PC-9 (cell line): ENCODE measurements at regions not wholly inside any gene's neighbourhood (a gene's known extent, or its start where the extent isn't known, plus 50 kb on each side); places are given as distances from the start of the nearest gene placed in this dataset.

Source experiments
- CTCF ChIP-seq: fragments of 200-600 bp; sonication (generic); conservative IDR thresholded peaks from 2 replicates; pipeline ENCODE4 v1.6.1; 2017; ENCODE audit warnings: mixed run types, antibody characterized with exemption, mild to moderate bottlenecking, moderate library complexity
- EZH2 ChIP-seq: fragments of 200-600 bp; sonication (generic); IDR thresholded peaks from 2 replicates; pipeline ENCODE4 v1.8.0; 2017; ENCODE audit warnings: antibody characterized with exemption, low read depth

GRCh38 chr4:159562366-159562765 lies 459.5 kb downstream of the RAPGEF2 start:
- TF ChIP-seq CTCF (no peak), EZH2 (no peak)
